Duodenal mucosa (tissue), 2 donors: ENCODE measurements at regions not wholly inside any gene's neighbourhood (a gene's known extent, or its start where the extent isn't known, plus 50 kb on each side); places are given as distances from the start of the nearest gene placed in this dataset.

Experiments used
- H3K27ac ChIP-seq: one replicate; pipeline ENCODE4 v1.7.0; 2013; ENCODE audit warnings: low read depth, low read length
- H3K27me3 ChIP-seq, 2 donors: one replicate each; pipeline ENCODE4 v1.7.0; 2013; ENCODE audit warnings: low read length in 2 of 2, control low read depth in 1 of 2; ENCODE audit not compliant: insufficient read depth in 2 of 2, control insufficient read depth in 1 of 2
- H3K36me3 ChIP-seq, 2 donors: one replicate each; pipeline ENCODE4 v1.7.0; 2013; ENCODE audit warnings: low read length in 2 of 2, control low read depth in 1 of 2; ENCODE audit not compliant: insufficient read depth in 2 of 2, control insufficient read depth in 1 of 2
- H3K4me1 ChIP-seq, 2 donors: one replicate each; pipeline ENCODE4 v1.7.0; 2013; ENCODE audit warnings: low read length in 2 of 2, control low read depth in 1 of 2; ENCODE audit not compliant: insufficient read depth in 2 of 2, control insufficient read depth in 1 of 2
- H3K4me3 ChIP-seq, 2 donors: one replicate each; pipeline ENCODE4 v1.7.0; 2013; ENCODE audit warnings: low read length in 2 of 2, low read depth in 1 of 2
- H3K9ac ChIP-seq, 2 donors: one replicate each; pipeline ENCODE4 v1.7.0; 2013; ENCODE audit warnings: low read length in 2 of 2, low read depth in 1 of 2
- H3K9me3 ChIP-seq, 2 donors: one replicate each; pipeline ENCODE4 v1.7.0; 2013; ENCODE audit warnings: low read length in 2 of 2, control low read depth in 1 of 2; ENCODE audit not compliant: control insufficient read depth in 1 of 2

DNA sequence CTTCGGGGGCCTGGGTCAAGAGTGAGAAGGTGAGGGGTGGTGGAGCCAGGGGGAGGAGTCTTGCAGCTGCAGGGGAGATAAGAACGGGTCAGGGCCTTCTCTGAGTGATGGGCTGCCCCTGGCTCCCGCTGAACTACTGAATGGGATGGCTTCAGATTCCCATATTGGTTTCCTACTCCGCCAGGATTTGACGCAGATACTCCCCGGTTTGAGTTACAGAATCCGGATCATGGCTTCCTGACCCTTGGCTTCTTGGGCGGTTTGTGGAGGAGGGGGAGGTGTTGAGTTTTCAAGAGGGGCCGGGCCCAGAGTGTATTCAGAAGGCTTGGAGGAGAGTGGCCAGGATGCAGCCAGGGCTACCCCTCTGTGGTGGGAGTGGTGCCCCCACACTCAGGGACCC is 119.9 kb upstream of the ATP2B2 start:
- Histone ChIP-seq H3K9ac (no peak overlapping the region), H3K4me3 (no peak overlapping the region), H3K36me3 (no peaks in the 10 kb centered on the region), H3K27ac (no peak overlapping the region), H3K9me3 (no peaks in the 10 kb centered on the region), H3K4me1 (no peaks in the 10 kb centered on the region), H3K27me3 (peaks cover 0 to 4% of the 10 kb centered on the region in 2 donors)

DNA sequence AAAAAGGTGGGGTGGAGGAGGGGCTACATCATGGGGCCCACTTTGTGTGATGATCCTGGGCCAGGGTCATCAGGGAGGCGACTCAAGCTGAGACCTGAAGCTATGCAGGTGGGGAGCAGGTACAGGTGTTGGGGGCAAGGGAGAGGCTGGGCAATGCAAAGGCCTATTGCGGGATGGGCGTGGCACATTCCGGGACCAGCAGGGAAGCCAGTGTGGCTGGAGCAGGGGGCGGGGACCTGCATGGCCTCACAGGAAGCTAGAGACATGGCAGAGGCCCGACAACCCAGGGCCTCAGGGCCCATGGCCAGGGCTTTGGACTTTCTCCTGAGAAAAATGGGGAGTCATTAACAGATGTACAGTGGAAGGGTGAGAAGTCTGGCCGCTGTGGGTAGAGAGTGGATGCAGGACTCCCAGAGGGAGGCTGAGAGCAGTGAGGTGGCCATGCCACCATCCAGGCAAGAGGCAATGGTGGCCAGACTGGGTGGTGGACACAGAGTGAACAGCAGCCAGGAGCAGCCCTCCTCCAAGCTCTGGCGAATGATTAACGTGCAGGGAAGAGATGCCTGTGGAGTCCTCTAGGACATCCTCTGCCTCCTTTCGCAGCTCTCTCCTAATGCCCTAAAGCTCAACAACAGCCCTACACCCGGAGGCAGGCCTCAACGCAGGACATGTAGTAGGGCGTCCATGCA is 122.6 kb upstream of the ATP2B2 start:
- H3K4me1 ChIP-seq, result no peaks in the 10 kb centered on the region
- H3K9ac ChIP-seq, result no peak overlapping the region
- H3K4me3 ChIP-seq, result no peak overlapping the region
- no peak overlapping the region for H3K27ac ChIP-seq
- no peaks in the 10 kb centered on the region for H3K9me3 ChIP-seq
- H3K36me3 ChIP-seq, result no peaks in the 10 kb centered on the region
- no peaks in the 10 kb centered on the region for H3K27me3 ChIP-seq

DNA sequence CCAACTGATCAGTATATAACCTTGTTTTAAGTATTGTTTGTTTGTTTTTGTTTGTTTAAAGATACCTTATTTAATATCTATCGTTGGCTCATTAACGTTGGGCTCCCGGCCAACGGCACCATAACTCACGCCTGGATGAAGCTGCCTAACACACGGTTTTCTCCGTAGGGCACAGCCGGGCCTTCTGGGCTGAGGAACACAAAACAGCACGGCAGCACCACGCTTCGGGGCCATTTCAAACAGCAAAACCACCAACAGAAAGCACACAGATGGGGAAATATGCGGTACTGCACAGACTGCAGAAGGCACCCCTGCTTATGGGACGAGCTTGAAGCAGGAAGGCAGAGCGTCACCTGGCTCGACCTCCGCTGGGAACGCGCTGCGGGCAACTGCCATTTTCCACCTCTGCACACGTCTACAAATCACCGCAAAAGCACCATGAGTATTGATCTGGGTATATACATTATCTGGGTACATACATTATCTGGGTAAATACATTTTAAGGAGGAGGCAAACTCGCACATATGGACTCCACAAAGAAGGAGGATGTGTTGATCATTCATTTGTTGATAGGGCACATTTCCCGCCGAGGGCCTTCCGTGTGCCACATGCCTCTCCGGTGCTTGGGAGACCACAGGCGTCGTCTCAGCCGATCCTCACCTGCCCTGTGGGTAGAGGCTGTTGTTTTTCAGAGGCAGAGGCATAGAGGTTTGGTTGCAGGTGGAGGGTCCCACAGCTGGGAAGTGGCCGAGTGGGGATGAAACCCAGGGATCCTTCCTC is 123.7 kb upstream of the ATP2B2 start:
- Histone ChIP-seq H3K27ac (no peak overlapping the region), H3K27me3 (no peaks in the 10 kb centered on the region), H3K4me1 (no peaks in the 10 kb centered on the region), H3K9me3 (no peaks in the 10 kb centered on the region), H3K9ac (no peak overlapping the region), H3K4me3 (no peak overlapping the region), H3K36me3 (no peaks in the 10 kb centered on the region)

GRCh38 chr3:10629671-10630040 is 124.3 kb upstream of the ATP2B2 start:
- H3K9ac ChIP-seq, result no peak overlapping the region
- H3K27me3 ChIP-seq, result no peaks in the 10 kb centered on the region

DNA sequence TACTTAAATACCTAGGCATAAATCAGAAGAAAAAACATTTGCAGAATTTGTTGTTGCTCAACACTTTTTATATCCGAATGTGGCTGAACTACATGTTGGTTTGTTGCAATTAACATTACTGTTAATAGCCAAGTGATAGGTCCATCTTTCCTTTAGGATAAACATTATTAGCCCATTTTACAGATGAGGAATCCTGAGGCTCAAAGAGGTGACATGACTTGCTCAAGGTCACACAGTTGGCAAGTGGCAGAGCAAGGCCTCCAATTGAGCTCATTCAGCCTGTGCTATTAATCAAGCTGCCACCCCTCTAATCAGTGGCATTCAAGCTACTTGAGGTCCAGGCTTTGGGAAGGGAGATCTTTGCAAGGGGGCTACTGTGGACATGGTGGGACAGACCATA is 125.8 kb upstream of the ATP2B2 start:
- H3K36me3 ChIP-seq, result no peaks in the 10 kb centered on the region
- no peaks in the 10 kb centered on the region for H3K27me3 ChIP-seq
- H3K4me3 ChIP-seq, result no peak overlapping the region
- no peaks in the 10 kb centered on the region for H3K9me3 ChIP-seq
- no peak overlapping the region for H3K9ac ChIP-seq
- no peaks in the 10 kb centered on the region for H3K4me1 ChIP-seq
- no peak overlapping the region for H3K27ac ChIP-seq

More at GRCh38 chr3:10629671-10630040, 124.3 kb upstream of the ATP2B2 start:
- H3K27ac ChIP-seq, result no peak overlapping the region
- H3K4me3 ChIP-seq, result no peak overlapping the region
- H3K9me3 ChIP-seq, result no peaks in the 10 kb centered on the region
- no peaks in the 10 kb centered on the region for H3K36me3 ChIP-seq
- no peaks in the 10 kb centered on the region for H3K4me1 ChIP-seq

DNA sequence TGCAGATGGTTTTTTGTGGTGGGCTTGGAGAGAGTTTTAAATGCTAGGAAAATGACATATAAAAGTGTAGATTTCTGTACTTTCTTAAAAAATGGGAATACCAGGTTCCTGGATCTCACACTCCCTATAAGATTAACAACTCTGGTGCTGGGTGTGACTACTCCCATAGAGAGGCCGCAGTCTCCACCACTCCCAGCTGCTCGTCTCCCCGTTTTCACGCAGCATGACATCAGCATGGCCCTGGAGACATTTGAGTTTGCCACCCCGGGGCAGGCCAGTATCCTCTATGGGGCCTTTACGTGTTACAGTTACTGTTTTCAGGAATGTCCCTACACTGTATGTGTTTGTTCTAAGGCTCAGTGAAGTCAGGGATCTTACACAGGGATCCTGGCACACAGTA is 126.7 kb upstream of the ATP2B2 start:
- Histone ChIP-seq H3K27me3 (no peaks in the 10 kb centered on the region), H3K27ac (no peak overlapping the region), H3K9ac (no peak overlapping the region), H3K36me3 (no peaks in the 10 kb centered on the region), H3K4me1 (no peaks in the 10 kb centered on the region), H3K9me3 (no peaks in the 10 kb centered on the region), H3K4me3 (no peak overlapping the region)

- Histone ChIP-seq H3K27me3 (no peaks in the 10 kb centered on the region), H3K9ac (no peak overlapping the region), H3K4me3 (no peak overlapping the region), H3K4me1 (no peaks in the 10 kb centered on the region), H3K36me3 (no peaks in the 10 kb centered on the region), H3K27ac (no peak overlapping the region), H3K9me3 (peaks cover 0 to 5% of the 10 kb centered on the region in 2 donors)
These were observed 127.4 kb upstream of the ATP2B2 start for GRCh38 chr3:10632741-10633140.

DNA sequence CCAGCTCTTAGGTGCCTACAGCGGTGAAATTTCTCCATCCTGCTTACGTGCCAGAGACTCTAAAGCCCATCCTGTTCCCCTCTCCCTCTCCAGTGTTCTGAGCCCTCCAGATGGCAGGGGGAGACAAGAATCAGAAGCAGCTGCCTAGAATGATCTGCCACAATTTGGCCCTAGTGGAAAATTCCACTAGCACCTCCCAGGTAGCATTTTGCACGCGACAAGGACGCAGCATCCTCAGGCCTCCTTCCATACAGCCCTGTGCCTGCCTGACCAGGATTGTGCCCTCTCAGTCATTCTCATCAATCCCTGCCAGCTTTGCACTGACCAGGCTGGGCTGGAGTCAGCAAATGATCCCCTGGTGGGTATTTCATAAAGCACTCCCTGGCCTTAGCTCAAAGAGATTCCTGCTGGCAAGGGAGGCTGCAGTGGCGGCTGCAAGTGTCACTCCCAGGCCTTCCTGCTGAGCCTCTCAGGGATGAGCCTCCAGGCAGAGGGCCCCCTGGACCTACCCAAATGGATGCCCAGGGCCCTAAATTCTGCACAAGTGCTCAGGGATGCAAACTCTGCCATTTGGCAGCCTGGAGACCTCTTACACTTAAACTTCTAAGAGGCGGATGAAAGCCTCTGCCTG is 130.2 kb upstream of the ATP2B2 start:
- Histone ChIP-seq H3K9ac (no peak overlapping the region), H3K4me1 (no peaks in the 10 kb centered on the region), H3K4me3 (no peak overlapping the region), H3K9me3 (peaks cover 3 to 5% of the 10 kb centered on the region in 2 donors), H3K36me3 (no peaks in the 10 kb centered on the region), H3K27me3 (no peaks in the 10 kb centered on the region), H3K27ac (no peak overlapping the region)

- H3K9me3 ChIP-seq, result peaks cover 3 to 5% of the 10 kb centered on the region in 2 donors
- H3K27ac ChIP-seq, result no peak overlapping the region
- no peak overlapping the region for H3K4me3 ChIP-seq
- no peaks in the 10 kb centered on the region for H3K36me3 ChIP-seq
- H3K27me3 ChIP-seq, result no peaks in the 10 kb centered on the region
- H3K9ac ChIP-seq, result no peak overlapping the region
- H3K4me1 ChIP-seq, result no peaks in the 10 kb centered on the region
These were observed 132.0 kb upstream of the ATP2B2 start for GRCh38 chr3:10637342-10637741.

- Histone ChIP-seq H3K36me3 (no peaks in the 10 kb centered on the region), H3K4me1 (no peaks in the 10 kb centered on the region), H3K9me3 (peaks cover 3 to 5% of the 10 kb centered on the region in 2 donors), H3K9ac (no peak overlapping the region), H3K27me3 (no peaks in the 10 kb centered on the region), H3K27ac (no peak overlapping the region), H3K4me3 (no peak overlapping the region)
These were observed 133.1 kb upstream of the ATP2B2 start for GRCh38 chr3:10638466-10638865.
